H1 (cell line): ENCODE measurements at regions not wholly inside any gene's neighbourhood (a gene's known extent, or its start where the extent isn't known, plus 50 kb on each side); places are given as distances from the start of the nearest gene placed in this dataset.

ENCODE experiments used
- CTCF ChIA-PET: fragments of 300-600 bp; sonication (Branson Sonifier 250); formaldehyde crosslinking; loops from one replicate; lab custom pipeline; 2021; ENCODE audit not compliant: partially characterized antibody; lab: Charles Lee
- POLR2A ChIA-PET: fragments of 300-600 bp; sonication (Branson Sonifier 250); formaldehyde crosslinking; loops from one replicate; lab custom pipeline; 2021; ENCODE audit warnings: inconsistent platforms; ENCODE audit not compliant: partially characterized antibody; lab: Charles Lee
- DNase-seq, 2 experiments: peaks; one replicate each; pipeline versions ENCODE4 v3.0.0 to v3.0.0-alpha.2; 2010 to 2022; ENCODE audit warnings: low spot score in 2 of 2, low read depth in 1 of 2, mixed read lengths in 1 of 2
- FAIRE-seq: peaks from 2 replicates; lab custom pipeline; 2011; peaks lifted over from hg19 to GRCh38; lab: Jason Lieb, UNC
- H2AFZ ChIP-seq: 2 replicates; pipeline ENCODE4 v1.8.1; 2012; ENCODE audit warnings: low read length, inconsistent platforms
- H2AK5ac ChIP-seq: 2 replicates; pipeline ENCODE4 v1.6.1; 2013; ENCODE audit warnings: low read depth, low read length
- H2BK120ac ChIP-seq: replicated peaks from 2 replicates; pipeline ENCODE3; 2013; ENCODE audit warnings: low read depth, low read length, inconsistent platforms
- H2BK12ac ChIP-seq: 2 replicates; pipeline ENCODE4 v1.6.1; 2013; ENCODE audit warnings: low read depth, low read length
- H2BK15ac ChIP-seq: 2 replicates; pipeline ENCODE4 v1.6.1; 2013; ENCODE audit warnings: low read length
- H2BK20ac ChIP-seq: 2 replicates; pipeline ENCODE4 v1.6.1; 2013; ENCODE audit warnings: low read length
- H2BK5ac ChIP-seq: 2 replicates; pipeline ENCODE4 v1.6.1; 2013; ENCODE audit warnings: low read depth, low read length
- H3K14ac ChIP-seq: 2 replicates; pipeline ENCODE4 v1.6.1; 2013; ENCODE audit warnings: inconsistent platforms; ENCODE audit not compliant: insufficient read length
- H3K18ac ChIP-seq: 2 replicates; pipeline ENCODE4 v1.6.1; 2013; ENCODE audit warnings: low read length; ENCODE audit errors: extremely low read depth
- H3K23ac ChIP-seq: 2 replicates; pipeline ENCODE4 v1.6.1; 2013; ENCODE audit warnings: inconsistent platforms; ENCODE audit not compliant: insufficient read length
- H3K23me2 ChIP-seq: 2 replicates; pipeline ENCODE4 v1.6.1; 2013; ENCODE audit warnings: low read depth, low read length
- H3K27ac ChIP-seq: 2 replicates; pipeline ENCODE4 v1.6.1; 2011; ENCODE audit warnings: low read depth, low read length, inconsistent platforms
- H3K27me3 ChIP-seq, 4 experiments: replicated peaks in 1 of 4; 1 replicate in 1 of 4; 2 replicates in 3 of 4; pipeline versions ENCODE4 v1.6.1 to v1.8.1; 2011 to 2013; ENCODE audit warnings: low read length in 3 of 4, mild to moderate bottlenecking in 3 of 4, inconsistent platforms in 2 of 4, mixed read lengths in 2 of 4, moderate library complexity in 1 of 4; ENCODE audit not compliant: control insufficient read depth in 3 of 4, insufficient read depth in 3 of 4; ENCODE audit errors: extremely low read depth in 1 of 4
- H3K36me3 ChIP-seq, 4 experiments: 2 replicates each; pipeline versions ENCODE4 v1.6.1 to v1.8.1; 2011 to 2013; ENCODE audit warnings: mild to moderate bottlenecking in 4 of 4, low read length in 3 of 4, moderate library complexity in 2 of 4, control low read depth in 1 of 4, inconsistent platforms in 1 of 4; ENCODE audit not compliant: insufficient read depth in 4 of 4, control insufficient read depth in 2 of 4
- H3K4ac ChIP-seq: replicated peaks from 2 replicates; pipeline ENCODE3; 2013; ENCODE audit warnings: low read length, low read depth, mixed read lengths, inconsistent platforms; ENCODE audit not compliant: insufficient read length
- H3K4me1 ChIP-seq, 4 experiments: replicated peaks in 1 of 4; 1 replicate in 1 of 4; 2 replicates in 3 of 4; pipeline versions ENCODE4 v1.6.1 to v1.8.1; 2011 to 2013; ENCODE audit warnings: low read length in 3 of 4, inconsistent platforms in 2 of 4, mixed read lengths in 1 of 4; ENCODE audit not compliant: insufficient read depth in 4 of 4, control insufficient read depth in 3 of 4
- H3K4me2 ChIP-seq, 2 experiments: 2 replicates each; pipeline versions ENCODE4 v1.6.1 to v1.8.1; 2011 to 2013; ENCODE audit warnings: low read depth in 2 of 2, low read length in 2 of 2, control low read depth in 1 of 2, inconsistent platforms in 1 of 2, mild to moderate bottlenecking in 1 of 2; ENCODE audit not compliant: insufficient read depth in 1 of 2
- H3K4me3 ChIP-seq, 4 experiments: fragments of 200-600, 300-600 bp in 1 of 4; sonication (generic), shearing (Covaris generic), sonication (Bioruptor Twin) in 1 of 4; 2 replicates each; pipeline versions ENCODE4 v1.5.1 to v1.8.1; 2011 to 2016; ENCODE audit warnings: low read length in 4 of 4, low read depth in 3 of 4, control low read depth in 2 of 4, inconsistent platforms in 2 of 4, mild to moderate bottlenecking in 2 of 4, mixed read lengths in 1 of 4, moderate library complexity in 1 of 4; ENCODE audit not compliant: insufficient read depth in 2 of 4; ENCODE audit errors: extremely low read depth in 1 of 4
- H3K56ac ChIP-seq: replicated peaks from 2 replicates; pipeline ENCODE3; 2013; ENCODE audit warnings: low read depth, mild to moderate bottlenecking, mixed read lengths, low read length, inconsistent platforms; ENCODE audit not compliant: insufficient read length
- H3K79me1 ChIP-seq: 2 replicates; pipeline ENCODE4 v1.6.1; 2013; ENCODE audit warnings: low read depth, low read length, control low read depth
- H3K79me2 ChIP-seq, 2 experiments: 2 replicates each; pipeline versions ENCODE4 v1.6.1 to v1.8.1; 2012 to 2013; ENCODE audit warnings: low read length in 2 of 2, mild to moderate bottlenecking in 2 of 2, inconsistent platforms in 1 of 2; ENCODE audit not compliant: insufficient read depth in 2 of 2, control insufficient read depth in 1 of 2
- H3K9ac ChIP-seq, 4 experiments: replicated peaks in 1 of 4; 1 replicate in 1 of 4; 2 replicates in 3 of 4; pipeline versions ENCODE4 v1.6.1 to v1.8.1; 2011 to 2013; ENCODE audit warnings: low read depth in 3 of 4, low read length in 3 of 4, control low read depth in 2 of 4, mild to moderate bottlenecking in 2 of 4, moderate library complexity in 2 of 4, inconsistent platforms in 1 of 4; ENCODE audit errors: extremely low read depth in 1 of 4
- H3K9me3 ChIP-seq, 2 experiments: 2 replicates each; pipeline versions ENCODE4 v1.6.1 to v1.8.1; 2012 to 2013; ENCODE audit warnings: mild to moderate bottlenecking in 2 of 2, moderate library complexity in 2 of 2, control low read depth in 1 of 2, inconsistent platforms in 1 of 2, low read depth in 1 of 2, low read length in 1 of 2, mixed read lengths in 1 of 2; ENCODE audit not compliant: insufficient read depth in 2 of 2
- H4K20me1 ChIP-seq, 2 experiments: replicated peaks in 1 of 2; 2 replicates each; pipeline versions ENCODE3 to v1.8.1; 2011 to 2013; ENCODE audit warnings: inconsistent platforms in 2 of 2, low read length in 2 of 2, mild to moderate bottlenecking in 1 of 2; ENCODE audit not compliant: insufficient read depth in 2 of 2, control insufficient read depth in 1 of 2
- H4K5ac ChIP-seq: 2 replicates; pipeline ENCODE4 v1.6.1; 2013; ENCODE audit warnings: low read length, low read depth, mixed read lengths, inconsistent platforms; ENCODE audit not compliant: insufficient read length
- H4K8ac ChIP-seq: 2 replicates; pipeline ENCODE4 v1.8.0; 2013; ENCODE audit warnings: mild to moderate bottlenecking, moderate library complexity, low read length, inconsistent platforms; ENCODE audit not compliant: insufficient read depth; ENCODE audit errors: extremely low read depth
- H4K91ac ChIP-seq: replicated peaks from 2 replicates; pipeline ENCODE3; 2013; ENCODE audit warnings: low read length, mixed read lengths, inconsistent platforms; ENCODE audit not compliant: insufficient read length
- CBX8 ChIP-seq: fragments of 300-800, 300-1000 bp; sonication (generic); IDR thresholded peaks from 2 replicates; pipeline ENCODE4 v1.7.1; 2016; ENCODE audit warnings: low read depth, low read length, borderline replicate concordance
- CREB1 ChIP-seq: IDR thresholded peaks from 2 replicates; pipeline ENCODE4 v1.6.1; 2012; ENCODE audit warnings: inconsistent platforms
- POU5F1 ChIP-seq: IDR thresholded peaks from 2 replicates; pipeline ENCODE4 v1.6.1; 2011; ENCODE audit warnings: low read depth, mild to moderate bottlenecking, low read length, moderate library complexity
- SP1 ChIP-seq: IDR thresholded peaks from 2 replicates; pipeline ENCODE4 v1.6.1; 2011; ENCODE audit warnings: low read depth, low read length
- WGBS, 2 experiments: shearing (Covaris generic) in 1 of 2; methylation state at CpG; one replicate each; pipeline versions ENCODE4 v1.1.6 to v1.1.7; 2013 to 2015; ENCODE audit warnings: low lambda C conversion rate in 2 of 2, mixed read lengths in 2 of 2, inconsistent platforms in 1 of 2, low coverage in 1 of 2, missing lambda C conversion rate in 1 of 2; ENCODE audit not compliant: insufficient replicate concordance in 2 of 2, insufficient coverage in 1 of 2, insufficient read length in 1 of 2; ENCODE audit errors: extremely low coverage in 1 of 2, missing lambda C conversion rate in 1 of 2; 5-methylcytosine and 5-hydroxymethylcytosine counted together

DNA sequence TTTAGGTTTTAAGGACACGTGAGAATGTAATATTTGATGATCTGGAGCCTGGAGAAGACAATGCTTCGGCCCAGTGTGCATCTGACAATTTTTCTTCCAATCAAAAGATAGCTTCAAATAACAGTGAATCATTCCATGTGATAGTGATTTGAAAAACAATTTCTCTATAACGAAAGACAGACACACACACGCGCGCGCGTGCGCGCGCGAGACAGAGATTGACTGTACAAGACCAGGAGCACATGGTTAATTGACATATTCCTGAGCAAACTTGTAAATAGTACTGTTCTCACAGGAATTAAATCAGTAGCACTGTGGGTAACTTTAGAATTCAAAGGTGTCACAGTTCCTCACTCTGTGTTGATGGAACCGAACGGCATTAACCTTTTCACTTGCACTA, 287.5 kb upstream of the LMO3 start:
- no peak overlapping the region for H3K27ac ChIP-seq
- H2BK20ac ChIP-seq, result no peak overlapping the region
- H3K9me3 ChIP-seq, result no peaks in the 10 kb centered on the region
- no peaks in the 10 kb centered on the region for H3K27me3 ChIP-seq
- H3K23ac ChIP-seq, result no peak overlapping the region
- no peak overlapping the region for H3K9ac ChIP-seq
- H2BK12ac ChIP-seq, result no peak overlapping the region
- H3K14ac ChIP-seq, result no peak overlapping the region
- FAIRE-seq (no peak), DNase-seq (no peak)
- H3K56ac ChIP-seq, result no peak overlapping the region
- no peak overlapping the region for H3K4me2 ChIP-seq
- H3K4me1 ChIP-seq, result no peaks in the 10 kb centered on the region
- CTCF ChIA-PET, result interaction anchor here (0.8 kb wide), 1 partner anchor 47 kb away, joined by 3 read pairs; no protein-coding TSS in a partner anchor
- H2AFZ ChIP-seq, result no peak overlapping the region
- TF ChIP-seq POU5F1, result no peak
- TF ChIP-seq CBX8, result no peak
- no peak for TF ChIP-seq SP1
- TF ChIP-seq CREB1, result no peak
- H4K5ac ChIP-seq, result no peak overlapping the region
- H4K8ac ChIP-seq, result no peak overlapping the region
- no peak overlapping the region for H3K18ac ChIP-seq
- no peak overlapping the region for H3K4me3 ChIP-seq
- no peaks in the 10 kb centered on the region for H4K20me1 ChIP-seq
- no peak overlapping the region for H2AK5ac ChIP-seq
- no peak overlapping the region for H2BK120ac ChIP-seq
- H3K79me1 ChIP-seq, result no peaks in the 10 kb centered on the region
- H2BK5ac ChIP-seq, result no peak overlapping the region
- no peak overlapping the region for H2BK15ac ChIP-seq
- no peak overlapping the region for H4K91ac ChIP-seq
- no peaks in the 10 kb centered on the region for H3K36me3 ChIP-seq
- H3K23me2 ChIP-seq, result no peaks in the 10 kb centered on the region
- H3K4ac ChIP-seq, result no peak overlapping the region
- POLR2A ChIA-PET, result no interaction called here
- WGBS, 2 experiments, result 96% methylated on average over 14 of the region's 14 CpGs; no CpG with 5 or more reads in 1 of the 2 experiments
- H3K79me2 ChIP-seq, result no peaks in the 10 kb centered on the region
